AG20443 (cell line): ENCODE measurements at regions not wholly inside any gene's neighbourhood (a gene's known extent, or its start where the extent isn't known, plus 50 kb on each side); places are given as distances from the start of the nearest gene placed in this dataset.
"Not testable (repeated sequence)": the region's sequence is repeated elsewhere in the genome, so short reads cannot be mapped to it uniquely, and the experiment has no call there.

Experiments used
- DNase-seq: peaks from one replicate; pipeline ENCODE4 v3.0.0; 2012; ENCODE audit warnings: low spot score, mixed read lengths

- no peak for DNase-seq
Measured at GRCh38 chr10:65033957-65034356, 1512.8 kb downstream of the REEP3 start.

DNA sequence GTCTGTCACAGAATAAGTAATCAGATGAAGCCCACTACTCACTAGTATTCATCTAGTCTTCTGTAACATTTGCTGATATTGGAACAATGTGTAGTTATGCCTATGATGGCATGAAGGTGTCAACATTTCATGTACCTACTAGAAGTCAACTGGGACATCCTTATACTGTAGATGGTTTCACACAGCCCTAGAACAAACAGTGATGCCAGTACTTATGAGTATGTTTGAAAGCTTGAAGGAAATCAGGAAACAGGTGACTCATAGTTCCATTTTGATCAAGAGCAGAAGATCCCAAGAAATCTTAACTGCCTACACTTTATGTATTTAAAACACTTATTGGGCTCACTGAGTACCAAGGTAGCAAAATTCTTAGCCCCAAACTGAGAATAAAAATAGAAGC lies 1519.6 kb downstream of the REEP3 start:
- DNase-seq = no peak

- DNase-seq = no peak
Measured at GRCh38 chr10:65041307-65041706, 1520.1 kb downstream of the REEP3 start.

GRCh38 chr10:65042496-65042895 lies 1521.3 kb downstream of the REEP3 start:
- no peak for DNase-seq

DNA sequence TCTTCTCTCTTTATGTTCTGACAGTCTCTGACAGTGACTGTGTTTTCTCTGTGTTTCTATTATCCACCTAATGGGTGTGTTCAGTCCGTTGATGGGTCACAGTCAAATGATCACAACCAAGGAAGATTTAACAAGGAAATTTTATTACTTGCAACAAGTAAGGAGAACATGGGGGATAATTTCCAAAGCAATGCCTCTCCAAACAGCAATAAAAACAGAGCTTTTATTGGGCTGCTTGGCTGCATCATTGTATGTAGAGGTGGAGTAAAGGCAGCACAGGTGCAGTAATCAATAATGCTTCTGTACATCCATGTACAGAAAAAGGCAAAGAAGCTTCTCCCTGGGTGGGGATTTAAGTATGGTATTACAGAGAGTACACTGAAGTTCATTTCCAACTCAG lies 1525.6 kb downstream of the REEP3 start:
- no peak for DNase-seq

DNA sequence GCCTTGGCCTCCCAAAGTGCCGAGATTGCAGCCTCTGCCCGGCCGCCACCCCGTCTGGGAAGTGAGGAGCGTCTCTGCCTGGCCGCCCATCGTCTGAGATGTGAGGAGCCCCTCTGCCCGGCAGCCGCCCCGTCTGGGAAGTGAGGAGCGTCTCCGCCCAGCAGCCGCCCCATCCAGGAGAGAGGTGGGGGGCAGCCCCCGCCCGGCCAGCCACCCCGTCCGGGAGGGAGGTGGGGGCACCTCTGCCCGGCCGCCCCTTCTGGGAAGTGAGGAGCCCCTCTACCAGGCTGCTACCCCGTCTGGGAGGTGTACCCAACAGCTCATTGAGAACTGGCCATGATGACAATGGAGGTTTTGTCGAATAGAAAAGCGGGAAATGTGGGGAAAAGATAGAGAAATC lies 1530.9 kb downstream of the REEP3 start:
- DNase-seq = not testable (repeated sequence)

GRCh38 chr10:65053397-65053796 lies 1532.2 kb downstream of the REEP3 start:
- DNase-seq = not testable (repeated sequence)

DNA sequence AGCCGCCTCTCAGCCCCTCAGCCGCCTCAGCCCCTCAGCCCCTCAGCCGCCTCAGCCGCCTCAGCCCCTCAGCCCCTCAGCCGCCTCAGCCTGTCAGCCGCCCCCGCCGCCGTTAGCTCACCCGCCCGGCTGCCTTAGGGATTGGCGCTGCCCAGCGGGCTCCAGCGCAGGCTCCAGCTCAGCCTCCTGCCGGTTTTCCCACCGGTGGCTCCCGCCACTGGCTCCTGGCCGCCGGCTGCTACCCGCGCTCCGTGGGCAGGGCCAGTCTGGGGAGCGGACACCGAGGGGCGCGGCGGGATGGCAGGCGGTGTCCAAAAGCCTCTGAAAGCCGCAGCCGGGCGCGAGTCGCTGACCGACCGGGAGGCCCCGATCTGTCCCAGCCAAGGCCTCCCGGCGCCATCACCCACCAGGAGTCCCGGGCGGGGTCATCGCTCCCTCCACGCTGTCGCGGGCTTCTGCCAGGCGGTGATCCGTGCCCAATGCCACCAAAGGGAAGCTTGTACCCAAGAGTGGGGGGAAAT lies 1532.7 kb downstream of the REEP3 start:
- not testable (repeated sequence) for DNase-seq

- DNase-seq = not testable (repeated sequence)
Measured at GRCh38 chr10:65054701-65055100, 1533.5 kb downstream of the REEP3 start.

GRCh38 chr10:65065278-65065677 lies 1544.1 kb downstream of the REEP3 start:
- DNase-seq = no peak

GRCh38 chr10:65083222-65083621 lies 1562.0 kb downstream of the REEP3 start:
- no peak for DNase-seq

DNA sequence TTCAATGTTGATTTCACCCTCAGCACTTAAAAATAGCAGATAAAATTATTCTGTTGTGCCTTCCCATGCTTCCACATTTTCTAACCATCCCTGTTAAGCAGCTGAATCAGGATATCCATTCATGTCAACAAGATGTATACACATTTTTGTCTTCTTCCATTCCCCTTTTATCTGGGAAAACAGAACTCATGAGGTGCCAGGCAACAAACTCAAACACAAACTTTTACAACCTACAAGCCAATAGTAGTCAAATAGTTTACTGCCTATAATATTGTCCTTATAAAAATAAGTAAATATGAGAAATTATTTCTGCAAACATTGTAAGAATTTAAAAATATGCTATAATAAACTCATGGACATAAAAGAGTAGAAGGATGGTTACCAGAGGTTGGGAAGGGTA lies 1569.8 kb downstream of the REEP3 start:
- DNase-seq = no peak

- DNase-seq = no peak
Measured at GRCh38 chr10:65100146-65100545, 1578.9 kb downstream of the REEP3 start.

DNA sequence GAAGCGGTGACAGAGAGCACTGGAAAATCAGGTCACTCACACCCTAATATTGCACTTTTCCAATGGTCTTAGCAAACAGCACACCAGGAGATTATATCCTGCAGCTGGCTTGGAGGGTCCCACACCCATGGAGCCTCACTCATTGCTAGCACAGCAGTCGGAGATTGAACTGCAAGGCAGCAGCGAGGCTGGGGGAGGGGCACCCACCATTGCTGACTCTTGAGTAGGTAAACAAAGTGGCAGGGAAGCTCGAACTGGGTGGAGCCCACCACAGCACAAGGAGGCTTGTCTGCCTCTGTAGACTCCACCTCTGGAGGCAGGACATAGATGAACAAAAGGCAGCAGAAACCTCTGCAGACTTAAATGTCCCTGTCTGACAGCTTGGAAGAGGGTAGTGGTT lies 1579.7 kb downstream of the REEP3 start:
- not testable (repeated sequence) for DNase-seq

GRCh38 chr10:65110009-65110408 lies 1588.8 kb downstream of the REEP3 start:
- no peak for DNase-seq

DNA sequence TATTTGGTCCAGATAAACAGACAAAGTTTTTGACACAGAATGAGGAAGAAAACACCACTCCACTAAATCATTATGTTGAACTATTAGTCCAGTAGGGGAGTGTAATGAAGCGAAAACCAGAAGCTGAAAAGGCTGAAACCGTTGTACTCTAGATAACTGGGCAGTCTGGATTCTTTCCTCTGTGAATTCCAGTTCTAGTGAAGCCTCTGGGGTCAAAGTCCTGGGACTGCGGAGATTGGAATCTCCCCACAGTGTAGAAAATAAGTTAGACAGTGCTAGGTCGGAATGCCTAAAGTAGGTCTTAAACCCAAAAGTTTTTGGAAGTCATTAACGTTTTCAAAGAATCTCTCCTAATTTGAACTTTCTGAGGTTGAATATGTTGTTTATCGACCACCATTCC lies 1589.9 kb downstream of the REEP3 start:
- not testable (repeated sequence) for DNase-seq

DNA sequence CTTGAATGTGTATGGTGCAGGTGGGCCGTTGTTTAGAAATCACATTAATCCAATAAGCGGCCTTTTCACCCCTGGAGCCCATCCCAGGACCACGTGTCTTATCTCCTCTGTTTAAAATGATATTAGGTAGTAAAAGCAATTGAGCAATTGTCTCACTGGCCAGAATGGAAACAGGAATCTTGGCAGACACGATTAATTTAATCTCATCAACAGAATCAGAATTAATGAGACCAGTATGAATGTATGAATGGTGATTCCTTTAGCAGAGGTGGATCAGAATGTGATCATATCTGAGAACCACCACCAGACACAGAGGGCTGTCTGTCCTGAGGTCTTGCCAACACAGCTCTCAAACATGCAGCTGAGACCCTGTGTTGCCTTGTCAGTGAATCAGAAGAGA lies 1591.4 kb downstream of the REEP3 start:
- no peak for DNase-seq

- no peak for DNase-seq
Measured at GRCh38 chr10:65123120-65123519, 1601.9 kb downstream of the REEP3 start.

DNA sequence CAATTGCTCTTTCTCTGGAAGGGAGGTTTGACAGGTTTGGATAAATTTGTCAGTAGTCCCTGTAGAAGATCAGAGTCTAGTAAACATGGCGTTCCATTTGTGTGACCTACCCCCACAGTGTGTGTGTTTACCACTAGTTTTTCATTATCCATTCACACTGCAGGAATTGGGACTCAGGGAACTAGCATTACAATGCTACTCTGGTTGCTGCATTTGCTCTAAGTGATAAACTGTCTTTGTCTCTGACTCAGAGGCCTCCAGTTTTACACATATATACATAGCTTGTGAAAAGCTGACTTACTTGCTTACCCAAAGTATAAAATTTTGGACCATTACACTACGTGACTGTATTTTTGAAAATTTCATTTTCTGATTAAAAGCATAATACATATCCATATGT lies 1604.0 kb downstream of the REEP3 start:
- DNase-seq = no peak

DNA sequence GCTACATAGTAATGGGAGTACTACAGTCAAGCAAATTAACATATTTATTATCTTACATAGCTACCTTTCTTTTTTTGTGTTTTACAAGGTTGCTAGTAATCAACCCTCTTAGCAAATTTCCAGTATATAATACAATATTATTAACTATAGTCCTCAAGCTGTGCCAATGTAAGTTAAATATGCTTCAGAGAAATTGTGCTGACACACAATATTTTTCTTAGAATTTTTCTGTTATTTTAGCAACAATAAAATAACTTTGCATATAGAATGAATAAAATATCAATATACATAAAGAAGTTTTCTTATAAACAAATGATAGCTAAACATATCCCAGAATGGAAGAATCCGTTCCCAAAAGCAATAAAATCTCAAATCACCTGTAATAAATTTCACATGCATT lies 1605.1 kb downstream of the REEP3 start:
- no peak for DNase-seq

GRCh38 chr10:65128277-65128676 lies 1607.1 kb downstream of the REEP3 start:
- no peak for DNase-seq

DNA sequence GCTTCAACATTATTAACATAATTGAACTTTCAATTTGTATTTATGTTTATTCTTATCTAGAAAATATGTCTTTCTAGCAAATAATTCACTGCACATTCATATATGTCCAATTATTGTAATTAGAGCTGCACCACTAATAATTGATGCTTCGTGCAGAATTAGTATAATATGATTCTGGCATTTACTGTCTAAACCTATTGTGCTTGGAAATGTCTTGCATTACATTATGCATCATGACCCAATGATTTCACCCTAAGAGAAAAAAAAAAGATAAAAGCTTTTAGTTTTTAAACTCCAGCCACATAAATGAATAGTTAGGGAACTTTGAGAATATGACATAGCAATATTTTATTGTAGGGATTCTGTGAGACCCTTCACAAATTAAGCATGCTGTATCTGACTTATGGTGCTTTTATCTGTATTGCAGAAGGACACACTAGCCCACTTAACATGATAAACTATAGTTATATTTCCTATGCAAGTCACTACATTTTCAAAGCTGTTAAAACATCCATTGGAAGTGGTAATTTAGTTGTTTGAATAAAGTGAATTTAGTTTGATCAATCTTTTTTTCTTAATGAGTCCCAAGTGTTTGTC lies 1609.1 kb downstream of the REEP3 start:
- no peak for DNase-seq

DNA sequence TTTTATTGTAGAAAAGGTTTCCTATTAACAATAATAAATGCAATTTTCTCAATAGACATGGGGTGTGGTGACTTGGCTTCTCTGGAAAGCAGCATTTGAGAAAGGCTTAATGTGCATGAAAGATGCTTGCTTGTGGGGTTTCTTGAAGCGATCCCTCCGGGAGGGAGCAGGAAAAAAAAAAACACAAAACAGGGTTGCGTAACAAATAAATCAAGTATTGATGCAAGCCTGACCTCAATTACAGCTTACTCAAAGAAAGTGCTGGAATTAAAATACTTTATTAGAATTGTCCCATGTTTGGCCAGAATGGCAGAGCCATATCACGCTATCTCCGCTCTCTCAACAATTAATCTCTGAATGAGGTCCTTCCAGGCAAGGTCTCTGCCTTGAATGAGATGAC lies 1612.5 kb downstream of the REEP3 start:
- no peak for DNase-seq

DNA sequence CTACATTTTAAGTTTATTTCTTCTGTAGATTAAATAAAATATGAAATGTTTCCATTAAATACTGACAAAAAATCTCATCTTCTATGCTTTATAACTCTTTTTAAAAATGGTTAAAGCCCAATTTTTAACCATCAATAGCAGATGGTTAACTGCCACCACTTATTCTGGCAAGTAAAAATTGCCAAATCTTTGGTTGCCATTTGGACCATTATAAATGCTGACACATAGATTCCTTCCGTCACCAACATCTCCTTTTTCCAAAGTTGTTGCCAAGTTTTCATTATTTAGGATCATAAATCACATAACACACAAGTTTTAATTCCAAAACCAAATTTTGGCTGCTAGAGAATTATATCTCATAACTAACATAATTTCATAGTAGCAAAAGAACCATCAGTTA lies 1614.3 kb downstream of the REEP3 start:
- DNase-seq = no peak
